Smooth muscle cell (in vitro differentiated cells): ENCODE measurements at regions not wholly inside any gene's neighbourhood (a gene's known extent, or its start where the extent isn't known, plus 50 kb on each side); places are given as distances from the start of the nearest gene placed in this dataset.

ENCODE experiments used
- DNase-seq: peaks from one replicate; lab custom pipeline; 2025; ENCODE audit not compliant: unreplicated experiment; lab: John Stamatoyannopoulos, UW
- H2AFZ ChIP-seq: fragments of 200-600 bp; sonication (generic); 2 replicates; pipeline ENCODE4 v1.6.0; 2016; ENCODE audit warnings: antibody characterized with exemption, low read depth, mild to moderate bottlenecking
- H3F3A ChIP-seq: fragments of 200-600 bp; sonication (generic); 2 replicates; pipeline ENCODE4 v1.6.0; 2017; ENCODE audit warnings: antibody characterized with exemption, low read depth
- H3K27ac ChIP-seq: fragments of 200-600 bp; sonication (generic); 2 replicates; pipeline ENCODE4 v1.5.1; 2016; ENCODE audit warnings: low read depth, mild to moderate bottlenecking
- H3K27me3 ChIP-seq: fragments of 200-600 bp; sonication (generic); 2 replicates; pipeline ENCODE4 v1.6.1; 2016; ENCODE audit warnings: low read depth, mild to moderate bottlenecking
- H3K36me3 ChIP-seq: fragments of 200-600 bp; sonication (generic); 2 replicates; pipeline ENCODE4 v1.5.1; 2016; ENCODE audit warnings: low read depth
- H3K4me1 ChIP-seq: fragments of 200-600 bp; sonication (generic); 2 replicates; pipeline ENCODE4 v1.5.1; 2016; ENCODE audit warnings: low read depth
- H3K4me2 ChIP-seq: fragments of 200-600 bp; sonication (generic); 2 replicates; pipeline ENCODE4 v1.6.0; 2016; ENCODE audit warnings: mild to moderate bottlenecking
- H3K4me3 ChIP-seq: fragments of 200-600 bp; sonication (generic); 2 replicates; pipeline ENCODE4 v1.5.1; 2016; ENCODE audit warnings: mild to moderate bottlenecking
- H3K79me2 ChIP-seq: fragments of 200-600 bp; sonication (generic); 2 replicates; pipeline ENCODE4 v1.6.0; 2016; ENCODE audit warnings: low read depth, mild to moderate bottlenecking
- H3K9ac ChIP-seq: fragments of 200-600 bp; sonication (generic); 2 replicates; pipeline ENCODE4 v1.6.0; 2016; ENCODE audit warnings: low read depth
- H3K9me3 ChIP-seq: fragments of 200-600 bp; sonication (generic); replicated peaks from 2 replicates; pipeline ENCODE4 v1.5.1; 2016; ENCODE audit warnings: low read depth
- H4K20me1 ChIP-seq: fragments of 200-600 bp; sonication (generic); 2 replicates; pipeline ENCODE4 v1.6.0; 2016; ENCODE audit warnings: low read depth
- WGBS: methylation state at CpG from one replicate; pipeline ENCODE4 v1.1.7; 2016; ENCODE audit warnings: low lambda C conversion rate; 5-methylcytosine and 5-hydroxymethylcytosine counted together
- TF ChIP-seq, protein P1 (sequence below): fragments of 200-600 bp; sonication (generic); IDR thresholded peaks from 2 replicates; pipeline ENCODE4 v1.5.1; 2017; ENCODE audit warnings: borderline replicate concordance, mild to moderate bottlenecking, antibody characterized with exemption; ENCODE audit not compliant: insufficient read depth, poor library complexity, severe bottlenecking

DNA sequence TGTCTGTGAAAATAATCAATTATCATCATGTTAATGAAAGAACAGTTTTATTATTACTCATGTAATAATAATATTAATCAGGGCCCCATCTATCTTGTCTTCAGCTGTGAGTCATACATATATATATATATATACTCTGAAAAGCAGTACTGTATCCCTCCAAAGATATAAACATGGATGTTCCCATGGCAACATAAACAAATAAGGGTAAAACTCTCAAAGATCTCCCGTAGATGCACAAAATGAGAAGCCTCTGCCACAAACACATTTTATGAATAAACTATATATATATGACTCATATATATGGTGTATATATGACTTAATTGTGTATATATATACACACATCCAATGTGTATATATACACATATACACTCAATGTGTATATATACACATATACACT is 163.8 kb upstream of the ARHGEF26 start:
- Histone ChIP-seq H3F3A (no peaks in the 10 kb centered on the region), H3K4me1 (no peaks in the 10 kb centered on the region), H3K9ac (no peak overlapping the region), H3K4me2 (no peak overlapping the region), H3K27me3 (peaks cover 8% of the 10 kb centered on the region), H3K4me3 (no peak overlapping the region), H3K9me3 (no peaks in the 10 kb centered on the region), H3K27ac (no peak overlapping the region), H2AFZ (no peak overlapping the region), H3K79me2 (no peaks in the 10 kb centered on the region), H4K20me1 (no peaks in the 10 kb centered on the region), H3K36me3 (no peaks in the 10 kb centered on the region)
- WGBS = 78% methylated on average over 1 of the region's 1 CpG
- no peak for DNase-seq
- TF ChIP-seq, protein P1, sequence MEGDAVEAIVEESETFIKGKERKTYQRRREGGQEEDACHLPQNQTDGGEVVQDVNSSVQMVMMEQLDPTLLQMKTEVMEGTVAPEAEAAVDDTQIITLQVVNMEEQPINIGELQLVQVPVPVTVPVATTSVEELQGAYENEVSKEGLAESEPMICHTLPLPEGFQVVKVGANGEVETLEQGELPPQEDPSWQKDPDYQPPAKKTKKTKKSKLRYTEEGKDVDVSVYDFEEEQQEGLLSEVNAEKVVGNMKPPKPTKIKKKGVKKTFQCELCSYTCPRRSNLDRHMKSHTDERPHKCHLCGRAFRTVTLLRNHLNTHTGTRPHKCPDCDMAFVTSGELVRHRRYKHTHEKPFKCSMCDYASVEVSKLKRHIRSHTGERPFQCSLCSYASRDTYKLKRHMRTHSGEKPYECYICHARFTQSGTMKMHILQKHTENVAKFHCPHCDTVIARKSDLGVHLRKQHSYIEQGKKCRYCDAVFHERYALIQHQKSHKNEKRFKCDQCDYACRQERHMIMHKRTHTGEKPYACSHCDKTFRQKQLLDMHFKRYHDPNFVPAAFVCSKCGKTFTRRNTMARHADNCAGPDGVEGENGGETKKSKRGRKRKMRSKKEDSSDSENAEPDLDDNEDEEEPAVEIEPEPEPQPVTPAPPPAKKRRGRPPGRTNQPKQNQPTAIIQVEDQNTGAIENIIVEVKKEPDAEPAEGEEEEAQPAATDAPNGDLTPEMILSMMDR = no peak

DNA sequence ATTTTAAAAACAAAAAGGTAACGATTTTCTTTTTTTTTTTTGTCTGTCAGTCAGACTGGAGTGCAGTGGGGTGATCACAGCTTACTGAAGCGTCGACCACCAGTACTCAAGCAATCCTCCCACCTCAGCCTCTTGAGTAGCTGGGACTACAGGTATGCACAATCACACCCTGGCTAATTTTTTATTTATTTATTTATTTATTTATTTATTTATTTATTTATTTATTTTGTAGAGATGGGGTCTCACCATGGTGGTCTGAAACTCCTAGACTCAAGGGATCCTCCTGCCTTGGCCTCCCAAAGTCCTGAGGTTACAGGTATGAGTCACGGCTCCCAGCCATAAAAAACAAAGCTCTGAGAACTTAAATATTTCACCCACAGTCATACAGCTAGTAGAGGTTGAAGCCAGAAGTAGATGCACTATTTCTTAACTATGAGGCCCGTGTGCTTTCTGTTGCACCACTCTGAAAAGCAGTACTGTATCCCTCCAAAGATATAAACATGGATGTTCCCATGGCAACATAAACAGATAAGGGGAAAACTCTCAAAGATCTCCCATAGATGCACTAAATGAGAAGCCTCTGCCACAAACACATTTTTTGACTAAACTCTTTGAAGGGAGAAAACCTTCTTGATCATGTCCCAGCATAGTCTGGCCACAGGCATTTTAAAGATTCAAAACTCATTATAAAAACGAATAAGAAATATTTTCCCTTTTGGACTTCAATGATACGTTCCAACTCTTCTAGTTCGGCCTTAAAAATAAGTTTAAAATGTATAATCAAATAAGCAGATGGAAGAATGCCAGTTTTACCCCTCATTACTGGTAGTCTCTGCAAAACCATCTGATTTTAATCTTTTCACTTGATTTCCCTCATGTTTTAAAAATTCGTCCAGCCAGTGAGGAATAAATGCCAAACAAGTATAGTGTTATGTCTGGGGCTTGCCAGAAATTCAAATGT is 162.3 kb upstream of the ARHGEF26 start:
- no peak overlapping the region for H3K27ac ChIP-seq
- no peaks in the 10 kb centered on the region for H4K20me1 ChIP-seq
- no peaks in the 10 kb centered on the region for H3K79me2 ChIP-seq
- no peak overlapping the region for H3K4me3 ChIP-seq
- no peak for DNase-seq
- no peak overlapping the region for H3K4me2 ChIP-seq
- H3K27me3 ChIP-seq = peaks cover 8% of the 10 kb centered on the region
- no peaks in the 10 kb centered on the region for H3K9me3 ChIP-seq
- no peak overlapping the region for H2AFZ ChIP-seq
- H3F3A ChIP-seq = no peaks in the 10 kb centered on the region
- WGBS = 84% methylated on average over 9 of the region's 9 CpGs
- no peaks in the 10 kb centered on the region for H3K36me3 ChIP-seq
- no peak overlapping the region for H3K9ac ChIP-seq
- no peaks in the 10 kb centered on the region for H3K4me1 ChIP-seq
- TF ChIP-seq, protein P1 = no peak

DNA sequence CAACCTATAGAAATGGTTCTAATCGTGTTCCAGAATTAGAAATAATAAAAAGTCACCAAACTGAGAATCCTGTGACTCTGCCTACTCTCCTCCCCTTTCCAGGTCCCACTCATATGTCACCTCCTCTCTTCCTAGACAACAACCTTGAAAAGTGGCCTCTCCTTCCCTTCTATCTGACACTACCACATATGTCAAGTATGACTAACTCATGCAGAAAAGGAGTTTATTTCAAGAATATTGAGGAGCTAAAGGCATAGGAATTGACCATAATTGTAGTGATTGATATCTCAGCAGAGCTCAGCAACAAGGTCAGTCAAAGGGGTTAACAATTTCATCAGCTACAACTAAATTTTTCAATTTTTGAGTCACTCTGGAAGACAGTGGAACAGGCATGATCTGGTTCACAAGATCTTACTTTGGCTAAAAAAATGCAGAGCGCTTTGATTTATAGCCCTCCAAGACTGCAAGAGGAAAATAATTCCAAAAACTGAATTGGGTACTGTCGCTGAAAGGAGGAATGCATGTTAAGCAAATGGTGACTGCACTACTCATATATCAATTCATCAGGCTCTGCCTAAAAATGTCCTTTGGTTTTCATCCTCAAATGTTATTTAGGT is 160.6 kb upstream of the ARHGEF26 start:
- DNase-seq = no peak
- TF ChIP-seq, protein P1 = no peak
- 87% methylated on average over 3 of the region's 3 CpGs for WGBS
- H3K9me3 ChIP-seq = no peaks in the 10 kb centered on the region
- no peak overlapping the region for H3K4me2 ChIP-seq
- no peaks in the 10 kb centered on the region for H3F3A ChIP-seq
- no peak overlapping the region for H3K4me3 ChIP-seq
- no peak overlapping the region for H2AFZ ChIP-seq
- no peak overlapping the region for H3K9ac ChIP-seq
- no peaks in the 10 kb centered on the region for H3K36me3 ChIP-seq
- no peaks in the 10 kb centered on the region for H3K4me1 ChIP-seq
- H3K27me3 ChIP-seq = peaks cover 8% of the 10 kb centered on the region
- H3K27ac ChIP-seq = no peak overlapping the region
- H4K20me1 ChIP-seq = no peaks in the 10 kb centered on the region
- no peaks in the 10 kb centered on the region for H3K79me2 ChIP-seq
